MM.1S (cell line): ENCODE measurements at regions not wholly inside any gene's neighbourhood (a gene's known extent, or its start where the extent isn't known, plus 50 kb on each side); places are given as distances from the start of the nearest gene placed in this dataset.

Experiments used
- DNase-seq: peaks from one replicate; pipeline ENCODE4 v3.0.0-alpha.2; 2015
- H2AFZ ChIP-seq: fragments of 300-600 bp; sonication (generic); 2 replicates; pipeline ENCODE4 v1.6.0; 2016; ENCODE audit warnings: antibody characterized with exemption, low read length
- H3F3A ChIP-seq: fragments of 300-600 bp; sonication (generic); 2 replicates; pipeline ENCODE4 v1.6.1; 2016; ENCODE audit warnings: mild to moderate bottlenecking, antibody characterized with exemption, low read length, moderate library complexity, mixed read lengths; ENCODE audit not compliant: insufficient read depth
- H3K27ac ChIP-seq: fragments of 300-600 bp; sonication (generic); 2 replicates; pipeline ENCODE4 v1.5.1; 2016; ENCODE audit warnings: mild to moderate bottlenecking, low read length
- H3K27me3 ChIP-seq: fragments of 300-600 bp; sonication (generic); replicated peaks from 2 replicates; pipeline ENCODE4 v1.6.0; 2016; ENCODE audit warnings: low read length; ENCODE audit not compliant: insufficient read depth
- H3K36me3 ChIP-seq: fragments of 300-600 bp; sonication (generic); replicated peaks from 2 replicates; pipeline ENCODE4 v1.6.1; 2016; ENCODE audit warnings: mild to moderate bottlenecking, low read length, mixed read lengths; ENCODE audit not compliant: insufficient read depth
- H3K4me1 ChIP-seq: fragments of 300-600 bp; sonication (generic); 2 replicates; pipeline ENCODE4 v1.6.1; 2016; ENCODE audit warnings: low read length, mixed read lengths
- H3K4me2 ChIP-seq: fragments of 300-600 bp; sonication (generic); 2 replicates; pipeline ENCODE4 v1.6.0; 2016; ENCODE audit warnings: low read depth, low read length
- H3K4me3 ChIP-seq: fragments of 300-600 bp; sonication (generic); 2 replicates; pipeline ENCODE4 v1.5.1; 2016; ENCODE audit warnings: low read length, mixed read lengths
- H3K79me2 ChIP-seq: fragments of 300-600 bp; sonication (generic); 2 replicates; pipeline ENCODE4 v1.6.1; 2016; ENCODE audit warnings: mixed run types, low read length, mixed read lengths
- H3K9ac ChIP-seq: fragments of 300-600 bp; sonication (generic); 2 replicates; pipeline ENCODE4 v1.6.1; 2016; ENCODE audit warnings: low read length, mixed read lengths
- H3K9me2 ChIP-seq: fragments of 300-600 bp; sonication (generic); replicated peaks from 2 replicates; pipeline ENCODE4 v1.6.1; 2016; ENCODE audit warnings: mild to moderate bottlenecking, low read length, mixed read lengths; ENCODE audit not compliant: insufficient read depth
- H3K9me3 ChIP-seq: fragments of 300-600 bp; sonication (generic); replicated peaks from 2 replicates; pipeline ENCODE4 v1.6.1; 2016; ENCODE audit warnings: mild to moderate bottlenecking, low read length, mixed read lengths; ENCODE audit not compliant: insufficient read depth
- H4K20me1 ChIP-seq: fragments of 300-600 bp; sonication (generic); 2 replicates; pipeline ENCODE4 v1.6.1; 2016; ENCODE audit warnings: mild to moderate bottlenecking, low read length, moderate library complexity, mixed read lengths; ENCODE audit not compliant: insufficient read depth
- EZH2 ChIP-seq: fragments of 300-600 bp; sonication (generic); optimal IDR thresholded peaks from 2 replicates; pipeline ENCODE3; 2017; ENCODE audit warnings: low read depth, mild to moderate bottlenecking, antibody characterized with exemption, low read length, mixed read lengths
- EZH2phosphoT487 ChIP-seq: fragments of 300-600 bp; sonication (generic); IDR thresholded peaks from 2 replicates; pipeline ENCODE4 v1.6.1; 2018; ENCODE audit warnings: antibody characterized with exemption, low read length
- TF ChIP-seq, protein P1 (sequence below): fragments of 300-600 bp; sonication (generic); IDR thresholded peaks from 2 replicates; pipeline ENCODE4 v1.5.1; 2016; ENCODE audit warnings: antibody characterized with exemption, low read length, mixed read lengths

DNA sequence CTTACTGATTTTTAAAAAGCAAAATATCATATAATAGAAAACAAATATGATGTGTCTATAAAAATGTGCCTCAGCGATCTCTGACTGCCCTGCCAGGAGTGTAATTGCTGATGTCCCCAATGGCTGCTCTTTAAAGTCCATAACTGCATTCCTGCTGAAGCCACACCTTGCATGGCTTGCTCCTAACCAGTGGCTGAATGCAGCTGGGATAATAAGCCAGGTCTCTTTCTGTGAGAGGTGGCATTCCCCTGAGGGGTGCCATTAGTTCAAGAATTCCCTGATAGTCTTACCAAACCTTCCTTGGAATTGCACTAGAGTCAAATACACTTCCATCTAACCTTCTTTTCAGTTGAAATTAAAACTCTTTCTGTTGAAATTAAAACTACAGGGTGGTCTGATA, 125.8 kb upstream of the ZNF804A start:
- Histone ChIP-seq H3K27me3 (no peaks in the 10 kb centered on the region), H3K9me2 (no peaks in the 10 kb centered on the region), H3K4me2 (no peak overlapping the region), H4K20me1 (no peaks in the 10 kb centered on the region), H3K9ac (no peak overlapping the region), H3F3A (no peaks in the 10 kb centered on the region), H3K4me3 (no peak overlapping the region), H2AFZ (no peak overlapping the region), H3K36me3 (no peaks in the 10 kb centered on the region), H3K79me2 (no peaks in the 10 kb centered on the region), H3K4me1 (no peaks in the 10 kb centered on the region), H3K9me3 (no peaks in the 10 kb centered on the region), H3K27ac (no peak overlapping the region)
- TF ChIP-seq EZH2: no peak
- TF ChIP-seq, protein P1, sequence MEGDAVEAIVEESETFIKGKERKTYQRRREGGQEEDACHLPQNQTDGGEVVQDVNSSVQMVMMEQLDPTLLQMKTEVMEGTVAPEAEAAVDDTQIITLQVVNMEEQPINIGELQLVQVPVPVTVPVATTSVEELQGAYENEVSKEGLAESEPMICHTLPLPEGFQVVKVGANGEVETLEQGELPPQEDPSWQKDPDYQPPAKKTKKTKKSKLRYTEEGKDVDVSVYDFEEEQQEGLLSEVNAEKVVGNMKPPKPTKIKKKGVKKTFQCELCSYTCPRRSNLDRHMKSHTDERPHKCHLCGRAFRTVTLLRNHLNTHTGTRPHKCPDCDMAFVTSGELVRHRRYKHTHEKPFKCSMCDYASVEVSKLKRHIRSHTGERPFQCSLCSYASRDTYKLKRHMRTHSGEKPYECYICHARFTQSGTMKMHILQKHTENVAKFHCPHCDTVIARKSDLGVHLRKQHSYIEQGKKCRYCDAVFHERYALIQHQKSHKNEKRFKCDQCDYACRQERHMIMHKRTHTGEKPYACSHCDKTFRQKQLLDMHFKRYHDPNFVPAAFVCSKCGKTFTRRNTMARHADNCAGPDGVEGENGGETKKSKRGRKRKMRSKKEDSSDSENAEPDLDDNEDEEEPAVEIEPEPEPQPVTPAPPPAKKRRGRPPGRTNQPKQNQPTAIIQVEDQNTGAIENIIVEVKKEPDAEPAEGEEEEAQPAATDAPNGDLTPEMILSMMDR: no peak
- TF ChIP-seq EZH2phosphoT487: no peak
- DNase-seq: no peak

DNA sequence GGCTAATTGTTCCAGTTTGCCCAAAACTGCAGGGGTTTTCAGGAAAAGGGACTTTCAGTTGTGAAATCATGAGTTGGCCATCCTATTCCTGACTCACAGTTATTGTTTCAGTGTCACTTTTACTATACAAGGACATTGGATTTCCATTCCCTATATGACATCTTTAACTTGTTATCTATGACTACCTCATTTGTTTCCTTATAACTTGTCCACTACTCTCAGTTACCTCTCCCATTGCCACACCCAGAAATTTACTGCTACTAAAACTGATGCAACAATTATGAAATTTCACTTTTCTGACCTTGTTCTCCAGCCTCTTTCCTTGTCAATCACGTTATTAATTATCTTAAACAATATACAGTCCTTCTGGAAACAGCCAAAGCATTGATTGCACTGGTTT, 116.5 kb upstream of the ZNF804A start:
- no peaks in the 10 kb centered on the region for H3K9me3 ChIP-seq
- no peak overlapping the region for H3K9ac ChIP-seq
- H3K36me3 ChIP-seq: no peaks in the 10 kb centered on the region
- DNase-seq: no peak
- no peaks in the 10 kb centered on the region for H3K79me2 ChIP-seq
- H3K4me2 ChIP-seq: no peak overlapping the region
- no peak for TF ChIP-seq EZH2
- TF ChIP-seq EZH2phosphoT487: no peak
- H3K9me2 ChIP-seq: no peaks in the 10 kb centered on the region
- no peak overlapping the region for H3K27ac ChIP-seq
- H4K20me1 ChIP-seq: no peaks in the 10 kb centered on the region
- H3F3A ChIP-seq: no peaks in the 10 kb centered on the region
- H2AFZ ChIP-seq: no peak overlapping the region
- no peak overlapping the region for H3K4me3 ChIP-seq
- H3K27me3 ChIP-seq: no peaks in the 10 kb centered on the region
- no peaks in the 10 kb centered on the region for H3K4me1 ChIP-seq

DNA sequence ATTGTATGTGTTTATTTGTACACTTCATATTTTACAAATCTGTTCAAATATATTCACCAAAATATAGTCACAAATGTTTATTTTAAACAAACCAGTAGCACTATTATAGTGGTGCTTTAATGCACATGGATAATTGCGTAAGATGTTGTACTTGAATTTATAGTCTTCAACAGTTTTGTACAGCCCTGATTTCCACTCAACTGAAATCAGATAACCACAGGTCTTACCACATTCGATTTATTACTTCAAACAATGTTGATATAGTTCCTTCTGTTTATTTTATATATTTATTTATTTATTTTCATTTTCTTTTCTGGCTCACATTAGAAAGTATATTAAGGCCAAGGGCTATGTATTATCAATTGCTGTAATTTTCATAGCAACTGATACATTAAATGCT, 99.4 kb upstream of the ZNF804A start:
- Histone ChIP-seq H3K79me2 (no peaks in the 10 kb centered on the region), H3K36me3 (no peaks in the 10 kb centered on the region), H4K20me1 (no peaks in the 10 kb centered on the region), H3K27ac (no peak overlapping the region), H3K4me1 (no peaks in the 10 kb centered on the region), H2AFZ (no peak overlapping the region), H3K4me3 (no peak overlapping the region), H3K9me2 (no peaks in the 10 kb centered on the region), H3K4me2 (no peak overlapping the region), H3F3A (no peaks in the 10 kb centered on the region), H3K9ac (no peak overlapping the region), H3K27me3 (no peaks in the 10 kb centered on the region), H3K9me3 (no peaks in the 10 kb centered on the region)
- TF ChIP-seq EZH2: no peak
- TF ChIP-seq EZH2phosphoT487: no peak
- TF ChIP-seq, protein P1: no peak
- no peak for DNase-seq

DNA sequence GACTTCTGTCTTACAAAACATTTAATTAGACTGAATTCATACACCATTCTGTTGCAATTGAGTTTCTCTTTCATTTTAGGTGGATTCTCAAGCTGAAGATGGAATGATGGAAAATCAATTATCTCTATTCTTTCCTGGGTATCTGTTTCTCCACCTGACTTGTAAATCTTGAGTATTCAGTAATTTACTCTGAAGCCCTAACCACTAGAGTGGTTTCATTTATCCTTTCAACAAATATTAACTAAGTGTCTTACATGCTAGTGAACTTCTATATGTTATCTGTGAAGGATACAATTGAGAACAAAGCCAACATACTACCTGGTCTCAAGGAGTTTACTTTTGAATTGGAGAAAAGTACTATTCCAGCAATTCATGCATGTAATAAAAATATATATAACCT, 94.1 kb upstream of the ZNF804A start:
- H3K9ac ChIP-seq: no peak overlapping the region
- no peak overlapping the region for H3K27ac ChIP-seq
- 0 out of 2 replicates have a peak overlapping the region, but pooled peaks have one; percentile 13 for H2AFZ ChIP-seq
- no peaks in the 10 kb centered on the region for H3K9me3 ChIP-seq
- no peaks in the 10 kb centered on the region for H3K9me2 ChIP-seq
- peak overlapping the region; percentile 31; the same call in 1 of the 2 replicates for H3K4me2 ChIP-seq
- H3F3A ChIP-seq: no peaks in the 10 kb centered on the region
- H3K79me2 ChIP-seq: no peaks in the 10 kb centered on the region
- H3K4me3 ChIP-seq: peak overlapping the region; percentile 19; the same call in 1 of the 2 replicates
- DNase-seq: peak; percentile 7
- no peaks in the 10 kb centered on the region for H3K4me1 ChIP-seq
- TF ChIP-seq EZH2: no peak
- no peak for TF ChIP-seq EZH2phosphoT487
- TF ChIP-seq, protein P1: no peak
- no peaks in the 10 kb centered on the region for H3K36me3 ChIP-seq
- no peaks in the 10 kb centered on the region for H3K27me3 ChIP-seq
- H4K20me1 ChIP-seq: no peaks in the 10 kb centered on the region
